Upper lobe of right lung (tissue), 1 donor: ENCODE measurements at regions not wholly inside any gene's neighbourhood (a gene's known extent, or its start where the extent isn't known, plus 50 kb on each side); places are given as distances from the start of the nearest gene placed in this dataset.

ENCODE experiments used
- ATAC-seq: fragments of 200-7000 bp; cut with Tn5 transposase; one replicate; pipeline ENCODE4 v1.9.1; 2020; ENCODE audit warnings: mild to moderate bottlenecking, moderate library complexity
- DNase-seq: peaks from one replicate; pipeline ENCODE4 v3.0.0-alpha.2; 2020
- H3K27ac ChIP-seq: fragments of 200-600 bp; one replicate; pipeline ENCODE4 v1.8.0; 2022
- H3K27me3 ChIP-seq: fragments of 200-600 bp; one replicate; pipeline ENCODE4 v1.8.0; 2022; ENCODE audit warnings: mild to moderate bottlenecking
- H3K36me3 ChIP-seq: fragments of 200-600 bp; one replicate; pipeline ENCODE4 v1.8.0; 2022
- H3K4me1 ChIP-seq: fragments of 200-600 bp; one replicate; pipeline ENCODE4 v1.8.0; 2022
- H3K4me3 ChIP-seq: fragments of 200-600 bp; one replicate; pipeline ENCODE4 v1.8.0; 2022; ENCODE audit warnings: mild to moderate bottlenecking
- H3K9me3 ChIP-seq: fragments of 200-600 bp; one replicate; pipeline ENCODE4 v1.8.0; 2022
- CTCF ChIP-seq: fragments of 200-600 bp; IDR thresholded peaks from one replicate; pipeline ENCODE4 v1.8.0; 2022; ENCODE audit warnings: antibody characterized with exemption
- intact Hi-C: fragments of 100-400 bp; cut with DNase I; formaldehyde crosslinking; loops from one replicate; pipeline ENCODE4 v1.11.0; 2022
- donor health status: DM: no; HTN: yes; CAD: no; lungs with severe emphysema.

- ATAC-seq, result no peak
- Histone ChIP-seq H3K4me1 (no peaks in the 10 kb centered on the region), H3K36me3 (no peaks in the 10 kb centered on the region), H3K27ac (no peak overlapping the region), H3K27me3 (no peaks in the 10 kb centered on the region), H3K9me3 (no peaks in the 10 kb centered on the region), H3K4me3 (no peak overlapping the region)
- no peak for TF ChIP-seq CTCF
- DNase-seq, result no peak
- intact Hi-C loops, result no loop called here
These were observed 64.2 kb upstream of the SYTL5 start for GRCh38 chrX:37942170-37942569.

GRCh38 chrX:37943554-37944344 is 62.6 kb upstream of the SYTL5 start:
- TF ChIP-seq CTCF, result no peak
- H3K27me3 ChIP-seq, result no peaks in the 10 kb centered on the region
- H3K36me3 ChIP-seq, result no peaks in the 10 kb centered on the region
- H3K27ac ChIP-seq, result no peak overlapping the region
- DNase-seq (no peak), ATAC-seq (no peak)
- intact Hi-C loops, result no loop called here
- H3K4me3 ChIP-seq, result no peak overlapping the region
- no peaks in the 10 kb centered on the region for H3K9me3 ChIP-seq
- no peaks in the 10 kb centered on the region for H3K4me1 ChIP-seq

- Histone ChIP-seq H3K9me3 (no peaks in the 10 kb centered on the region), H3K27me3 (no peaks in the 10 kb centered on the region), H3K4me1 (no peaks in the 10 kb centered on the region), H3K36me3 (no peaks in the 10 kb centered on the region), H3K4me3 (no peak overlapping the region), H3K27ac (no peak overlapping the region)
- intact Hi-C loops, result no loop called here
- TF ChIP-seq CTCF, result no peak
- ATAC-seq, result no peak
- no peak for DNase-seq
These were observed 60.2 kb upstream of the SYTL5 start for GRCh38 chrX:37946197-37946596.

- no peak for ATAC-seq
- H3K4me1 ChIP-seq, result no peaks in the 10 kb centered on the region
- DNase-seq, result no peak
- no peak overlapping the region for H3K4me3 ChIP-seq
- no peaks in the 10 kb centered on the region for H3K9me3 ChIP-seq
- no peaks in the 10 kb centered on the region for H3K36me3 ChIP-seq
- no peak for TF ChIP-seq CTCF
- no peak overlapping the region for H3K27ac ChIP-seq
- no peaks in the 10 kb centered on the region for H3K27me3 ChIP-seq
- intact Hi-C loops, result no loop called here
These were observed 51.1 kb upstream of the SYTL5 start for GRCh38 chrX:37955273-37955672.

GRCh38 chrX:37956223-37956622 is 50.1 kb upstream of the SYTL5 start:
- Histone ChIP-seq H3K27ac (no peak overlapping the region), H3K4me3 (no peak overlapping the region), H3K9me3 (no peaks in the 10 kb centered on the region), H3K27me3 (no peaks in the 10 kb centered on the region), H3K4me1 (no peaks in the 10 kb centered on the region), H3K36me3 (no peaks in the 10 kb centered on the region)
- intact Hi-C loops, result no loop called here
- ATAC-seq, result no peak
- TF ChIP-seq CTCF, result no peak
- no peak for DNase-seq
